ENCODE measurements at regions not wholly inside any gene's neighbourhood (a gene's known extent, or its start where the extent isn't known, plus 50 kb on each side); places are given as distances from the start of the nearest gene placed in this dataset.

GRCh38 chr5:61670941-61671340 is 338.9 kb downstream of the ZSWIM6 start:
- Histone ChIP-seq H3K9me3 (no peaks in the 10 kb centered on the region), H3K4me3 (no peak overlapping the region), H3K36me3 (no peaks in the 10 kb centered on the region), H3K27me3 (no peaks in the 10 kb centered on the region), H3K27ac (no peak overlapping the region), H3K4me1 (peaks cover 0 to 33% (median 3%) of the 10 kb centered on the region in 12 donors)
- DNase-seq = no peak
- intact Hi-C loops (cut with DNase I) = loop anchor here in 1 of 10 donors (10.0 kb wide), 1 partner anchor 154 kb away; no protein-coding TSS in a partner anchor
- 90 to 96% (median 94%) methylated on average over 4 of the region's 4 CpGs for WGBS, 4 donors
- TF ChIP-seq POLR2A (IDR thresholded peaks at IDR 0.05) (no peak), CTCF (IDR thresholded peaks at IDR 0.05) (no peak)
- no peak for ATAC-seq

GRCh38 chr5:61673007-61673735 is 341.1 kb downstream of the ZSWIM6 start:
- DNase-seq = no peak
- H3K4me1 ChIP-seq = peaks cover 0 to 18% (median 0%) of the 10 kb centered on the region in 12 donors
- 64 to 75% (median 66%) methylated on average over 5 to 9 of the region's 9 CpGs for WGBS, 4 donors
- intact Hi-C loops (cut with DNase I) = loop anchor here in 1 of 10 donors (10.0 kb wide), 1 partner anchor 152 kb away; no protein-coding TSS in a partner anchor
- H3K36me3 ChIP-seq = no peaks in the 10 kb centered on the region
- ATAC-seq = peak in 1 of 4 donors; percentile 28
- H3K9me3 ChIP-seq = no peaks in the 10 kb centered on the region
- no peak overlapping the region for H3K4me3 ChIP-seq
- TF ChIP-seq POLR2A (IDR thresholded peaks at IDR 0.05) = no peak
- TF ChIP-seq CTCF (IDR thresholded peaks at IDR 0.05) = no peak
- H3K27ac ChIP-seq = no peak overlapping the region
- no peaks in the 10 kb centered on the region for H3K27me3 ChIP-seq

GRCh38 chr5:61674378-61674777 is 342.3 kb downstream of the ZSWIM6 start:
- Histone ChIP-seq H3K4me1 (peaks cover 0 to 17% (median 0%) of the 10 kb centered on the region in 12 donors), H3K27me3 (peaks cover 0 to 6% (median 0%) of the 10 kb centered on the region in 9 donors), H3K9me3 (no peaks in the 10 kb centered on the region), H3K36me3 (no peaks in the 10 kb centered on the region), H3K27ac (no peak overlapping the region), H3K4me3 (no peak overlapping the region)
- no peak for TF ChIP-seq CTCF (IDR thresholded peaks at IDR 0.05)
- intact Hi-C loops (cut with DNase I) = loop anchor here in 1 of 10 donors (10.0 kb wide), 1 partner anchor 150 kb away; no protein-coding TSS in a partner anchor
- WGBS, 4 donors = 62 to 74% (median 71%) methylated on average over 4 of the region's 4 CpGs
- ATAC-seq (no peak), DNase-seq (no peak)

- intact Hi-C loops (cut with DNase I) = loop anchor here in 1 of 10 donors (10.0 kb wide), 1 partner anchor 150 kb away; no protein-coding TSS in a partner anchor
- no peak for ATAC-seq
- Histone ChIP-seq H3K36me3 (no peaks in the 10 kb centered on the region), H3K27ac (no peak overlapping the region), H3K27me3 (peaks cover 0 to 6% (median 0%) of the 10 kb centered on the region in 9 donors), H3K9me3 (no peaks in the 10 kb centered on the region), H3K4me3 (no peak overlapping the region), H3K4me1 (peaks cover 0 to 17% (median 0%) of the 10 kb centered on the region in 12 donors)
- no peak for DNase-seq
- TF ChIP-seq POLR2A (IDR thresholded peaks at IDR 0.05) = no peak
- TF ChIP-seq CTCF (IDR thresholded peaks at IDR 0.05) = no peak
- 80 to 89% (median 87%) methylated on average over 3 to 5 of the region's 5 CpGs for WGBS, 4 donors
Measured at GRCh38 chr5:61675015-61675692, 343.1 kb downstream of the ZSWIM6 start.
